K562 (cell line): ENCODE measurements at regions not wholly inside any gene's neighbourhood (a gene's known extent, or its start where the extent isn't known, plus 50 kb on each side); places are given as distances from the start of the nearest gene placed in this dataset.

Experiments
- ATAC-seq: fragments of 200-7000 bp; cut with Tn5 transposase; 3 replicates; pipeline ENCODE4 v1.9.1; 2020; ENCODE audit warnings: moderate library complexity
- BruUV-seq: library from RNA; stranded (reverse); fragments of 400-500 nt; replicated peaks from 2 replicates; lab custom pipeline; 2021; lab: Mats Ljungman, UMichigan
- CTCF ChIA-PET: fragments of 300-600 bp; formaldehyde crosslinking; extraction: SDS; loops from one replicate; lab custom pipeline; 2021; ENCODE audit warnings: low intra/inter-chr PET ratio; lab: Yijun Ruan, JAX
- POLR2A ChIA-PET: fragments of 300-600, 350-650 bp; sonication (Branson Sonifier 250); formaldehyde crosslinking; extraction: SDS; loops from one replicate; lab custom pipeline; 2021; ENCODE audit warnings: antibody characterized with exemption, inconsistent platforms; lab: Yijun Ruan, JAX
- DNase-seq, 4 experiments: peaks; one replicate each; pipeline versions ENCODE4 v3.0.0 to v3.0.0-alpha.2; 2011 to 2018; ENCODE audit warnings: low spot score in 3 of 4, mixed read lengths in 3 of 4; ENCODE audit errors: extremely low read depth in 1 of 4
- FAIRE-seq: peaks from 2 replicates; lab custom pipeline; 2011; peaks lifted over from hg19 to GRCh38; lab: Jason Lieb, UNC
- H2AFZ ChIP-seq: 2 replicates; pipeline ENCODE4 v1.6.0; 2011; ENCODE audit warnings: low read depth, low read length, control low read depth, inconsistent platforms
- H3K27ac ChIP-seq: fragments of 200-600 bp; 3 replicates; pipeline ENCODE4 v1.8.0; 2011; ENCODE audit warnings: low read depth, mild to moderate bottlenecking, control low read depth, inconsistent platforms, low read length, moderate library complexity, mixed read lengths; ENCODE audit errors: extremely low read depth
- H3K27me3 ChIP-seq, 2 experiments: fragments of 300-600 bp in 1 of 2; 2 replicates in 1 of 2; 3 replicates in 1 of 2; pipeline versions ENCODE4 v1.6.0 to v1.8.0; 2011; ENCODE audit warnings: inconsistent platforms in 2 of 2, low read length in 2 of 2, mild to moderate bottlenecking in 1 of 2, mixed read lengths in 1 of 2, moderate library complexity in 1 of 2; ENCODE audit not compliant: control insufficient read depth in 2 of 2, insufficient read depth in 2 of 2
- H3K36me3 ChIP-seq: fragments of 300-600 bp; 3 replicates; pipeline ENCODE4 v1.8.0; 2011; ENCODE audit warnings: mild to moderate bottlenecking, low read length, inconsistent platforms; ENCODE audit not compliant: control insufficient read depth, insufficient read depth
- H3K4me1 ChIP-seq, 2 experiments: fragments of 200-600 bp in 1 of 2; replicated peaks in 1 of 2; 2 replicates in 1 of 2; 3 replicates in 1 of 2; pipeline versions ENCODE4 v1.5.1 to v1.8.0; 2011; ENCODE audit warnings: inconsistent platforms in 2 of 2, low read length in 2 of 2, mild to moderate bottlenecking in 1 of 2, mixed read lengths in 1 of 2, moderate library complexity in 1 of 2; ENCODE audit not compliant: control insufficient read depth in 2 of 2, insufficient read depth in 2 of 2
- H3K4me2 ChIP-seq: 2 replicates; pipeline ENCODE4 v1.6.1; 2011; ENCODE audit warnings: low read length, control low read depth, inconsistent platforms, mixed read lengths; ENCODE audit not compliant: insufficient read depth
- H3K4me3 ChIP-seq: fragments of 200-600 bp; sonication (generic), shearing (Covaris generic); 2 replicates; pipeline ENCODE4 v1.5.1; 2016; ENCODE audit warnings: control low read depth, inconsistent platforms
- H3K79me2 ChIP-seq: fragments of 200-600 bp; 3 replicates; pipeline ENCODE4 v1.8.0; 2011; ENCODE audit warnings: low read length, inconsistent platforms; ENCODE audit not compliant: control insufficient read depth, insufficient read depth
- H3K9ac ChIP-seq, 2 experiments: 2 replicates each; pipeline versions ENCODE4 v1.6.0 to v1.6.1; 2011; ENCODE audit warnings: low read depth in 2 of 2, low read length in 2 of 2, control low read depth in 1 of 2, inconsistent platforms in 1 of 2, mild to moderate bottlenecking in 1 of 2, mixed read lengths in 1 of 2; ENCODE audit not compliant: insufficient read depth in 1 of 2
- H3K9me1 ChIP-seq: one replicate; pipeline ENCODE4 v1.6.0; 2011; ENCODE audit warnings: inconsistent platforms, mild to moderate bottlenecking, low read length, moderate library complexity; ENCODE audit not compliant: control insufficient read depth, insufficient read depth
- H3K9me3 ChIP-seq: replicated peaks from 2 replicates; pipeline ENCODE4 v1.5.1; 2011; ENCODE audit warnings: low read depth, low read length, inconsistent platforms; ENCODE audit not compliant: control insufficient read depth, insufficient read depth
- H4K20me1 ChIP-seq: replicated peaks from 2 replicates; pipeline ENCODE4 v1.6.1; 2011; ENCODE audit warnings: low read length, inconsistent platforms, mixed read lengths; ENCODE audit not compliant: control insufficient read depth, insufficient read depth
- ADNP ChIP-seq: fragments of 200-800 bp; sonication (Bioruptor generic); IDR thresholded peaks from 2 replicates; pipeline ENCODE4 v1.6.1; 2016; ENCODE audit warnings: missing genetic modification characterization, missing compliant biosample characterization
- CC2D1A ChIP-seq: fragments of 450-650 bp; IDR thresholded peaks from 2 replicates; pipeline ENCODE4 v1.6.1; 2017; ENCODE audit warnings: mild to moderate bottlenecking
- CHD4 ChIP-seq: fragments of 200-600 bp; sonication (generic); IDR thresholded peaks from 3 replicates; pipeline ENCODE4 v1.6.1; 2012; ENCODE audit warnings: low read depth, mild to moderate bottlenecking, mixed read lengths, low read length, inconsistent platforms; ENCODE audit not compliant: insufficient read depth, insufficient replicate concordance, poor library complexity, severe bottlenecking
- CXXC5 ChIP-seq: fragments of 250-450 bp; sonication (Bioruptor Pico); IDR thresholded peaks from 2 replicates; pipeline ENCODE4 v1.8.0; 2022; ENCODE audit warnings: inconsistent platforms, mild to moderate bottlenecking, moderate library complexity
- DMBX1 ChIP-seq: fragments of 250-450 bp; sonication (Bioruptor Pico); IDR thresholded peaks from 2 replicates; pipeline ENCODE4 v1.8.0; 2022; ENCODE audit warnings: inconsistent platforms, mild to moderate bottlenecking, moderate library complexity, borderline replicate concordance
- GABPB1 ChIP-seq: sonication (generic); formaldehyde crosslinking; IDR thresholded peaks from 2 replicates; pipeline ENCODE4 v1.8.0; 2022; ENCODE audit warnings: mild to moderate bottlenecking, missing genetic modification reagents
- HMG20B ChIP-seq: fragments of 250-450 bp; sonication (Bioruptor Pico); IDR thresholded peaks from 2 replicates; pipeline ENCODE4 v1.5.0; 2021; ENCODE audit warnings: mild to moderate bottlenecking
- JUNB ChIP-seq: fragments of 450-650 bp; formaldehyde crosslinking; conservative IDR thresholded peaks from 2 replicates; pipeline ENCODE4 v1.4.0; 2020; ENCODE audit warnings: mild to moderate bottlenecking
- MTA1 ChIP-seq: fragments of 450-650 bp; IDR thresholded peaks from 2 replicates; pipeline ENCODE4 v1.6.1; 2017; ENCODE audit warnings: borderline replicate concordance
- RBM14 ChIP-seq: fragments of 200-400 bp; formaldehyde crosslinking; IDR thresholded peaks from 2 replicates; pipeline ENCODE4 v1.6.1; 2018; ENCODE audit warnings: low read depth, mild to moderate bottlenecking, low read length, moderate library complexity, borderline replicate concordance; ENCODE audit not compliant: insufficient read depth
- SRSF1 ChIP-seq: fragments of 200-400 bp; formaldehyde crosslinking; IDR thresholded peaks from 2 replicates; pipeline ENCODE4 v1.6.1; 2017; ENCODE audit warnings: mild to moderate bottlenecking, low read depth, low read length, moderate library complexity
- ZNF76 ChIP-seq: fragments of 250-450 bp; sonication (Bioruptor Pico); IDR thresholded peaks from 2 replicates; pipeline ENCODE4 v1.4.0; 2020; ENCODE audit warnings: mild to moderate bottlenecking, moderate library complexity, borderline replicate concordance
- WGBS: fragments of 100-300 bp; shearing (Covaris generic); methylation state at CpG from one replicate; pipeline ENCODE4 v1.1.6; 2016; ENCODE audit warnings: low coverage, mixed read lengths; ENCODE audit not compliant: insufficient coverage; ENCODE audit errors: missing lambda C conversion rate; 5-methylcytosine and 5-hydroxymethylcytosine counted together
- in situ Hi-C: fragments of 300-500 bp; cut with MboI; formaldehyde crosslinking; loops from 4 replicates; pipeline ENCODE4 v1.15.0; 2018; ENCODE audit warnings: inconsistent platforms, mixed read lengths
- intact Hi-C: fragments of 100-400 bp; cut with micrococcal nuclease; formaldehyde crosslinking; loops from 2 replicates; pipeline ENCODE4 v1.14.2; 2022
- TF ChIP-seq, protein P1 (sequence below), 3 experiments: IDR thresholded peaks in 2 of 3; conservative IDR thresholded peaks in 1 of 3; 2 replicates each; pipeline ENCODE4 v1.5.1; 2011 to 2012; ENCODE audit warnings: low read length in 3 of 3, mild to moderate bottlenecking in 3 of 3, control low read depth in 2 of 3, improper control_type of control experiment in 1 of 3, inconsistent platforms in 1 of 3, low read depth in 1 of 3, mixed read lengths in 1 of 3, moderate library complexity in 1 of 3; ENCODE audit not compliant: insufficient read depth in 2 of 3
- TF ChIP-seq, protein P2 (sequence below): fragments of 450-650 bp; IDR thresholded peaks from 2 replicates; pipeline ENCODE4 v1.6.1; 2016
- TF ChIP-seq, protein P3 (sequence below): fragments of 450-650 bp; formaldehyde crosslinking; IDR thresholded peaks from 2 replicates; pipeline ENCODE4 v1.4.0; 2020; ENCODE audit warnings: mild to moderate bottlenecking, moderate library complexity

DNA sequence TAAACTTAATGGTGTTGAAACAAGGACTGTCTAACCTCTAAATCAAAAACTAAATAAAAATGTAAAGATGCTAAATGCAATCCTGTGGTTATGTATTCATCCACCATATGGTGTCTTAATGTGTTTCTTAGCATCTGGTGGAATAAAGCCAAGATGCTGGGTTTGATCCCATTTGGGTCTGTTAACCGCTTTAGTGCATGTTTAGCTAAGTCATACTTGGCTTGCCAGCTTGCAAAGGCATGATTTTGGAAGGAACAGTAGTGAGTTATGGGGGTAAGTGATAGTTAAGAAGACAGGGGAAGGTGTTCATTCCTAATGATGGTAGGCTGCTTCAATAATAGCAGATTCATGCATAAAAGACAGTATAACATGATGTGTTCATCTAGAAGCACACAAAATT is 139.0 kb upstream of the SLC27A6 start:
- POLR2A ChIA-PET, result no interaction called here
- in situ Hi-C loops (no loop called here), intact Hi-C loops (no loop called here)
- H3K36me3 ChIP-seq, result no peaks in the 10 kb centered on the region
- no peak overlapping the region for H3K4me3 ChIP-seq
- no peaks in the 10 kb centered on the region for H3K9me1 ChIP-seq
- no peaks in the 10 kb centered on the region for H4K20me1 ChIP-seq
- WGBS, result 0% methylated on average over 1 of the region's 1 CpG
- no peak overlapping the region for H2AFZ ChIP-seq
- ATAC-seq (no peak), DNase-seq (no peak), FAIRE-seq (no peak)
- CTCF ChIA-PET, result no interaction called here
- no peak overlapping the region for H3K9ac ChIP-seq
- H3K79me2 ChIP-seq, result no peaks in the 10 kb centered on the region
- no peak overlapping the region for H3K27ac ChIP-seq
- no peak overlapping the region for H3K4me2 ChIP-seq
- no peaks in the 10 kb centered on the region for H3K27me3 ChIP-seq
- H3K4me1 ChIP-seq, result no peaks in the 10 kb centered on the region
- no TSS peak for BruUV-seq
- H3K9me3 ChIP-seq, result no peaks in the 10 kb centered on the region; the same call in none of the 2 replicates
- TF ChIP-seq RBM14 (no peak), GABPB1 (no peak), HMG20B (CRISPR knock-in tag) (no peak), ZNF76 (CRISPR knock-in tag) (no peak), SRSF1 (no peak), JUNB (CRISPR knock-in tag) (no peak), MTA1 (no peak), CC2D1A (no peak), DMBX1 (no peak), ADNP (tag) (no peak), CHD4 (no peak), CXXC5 (CRISPR knock-in tag) (no peak)
- TF ChIP-seq, protein P1, sequence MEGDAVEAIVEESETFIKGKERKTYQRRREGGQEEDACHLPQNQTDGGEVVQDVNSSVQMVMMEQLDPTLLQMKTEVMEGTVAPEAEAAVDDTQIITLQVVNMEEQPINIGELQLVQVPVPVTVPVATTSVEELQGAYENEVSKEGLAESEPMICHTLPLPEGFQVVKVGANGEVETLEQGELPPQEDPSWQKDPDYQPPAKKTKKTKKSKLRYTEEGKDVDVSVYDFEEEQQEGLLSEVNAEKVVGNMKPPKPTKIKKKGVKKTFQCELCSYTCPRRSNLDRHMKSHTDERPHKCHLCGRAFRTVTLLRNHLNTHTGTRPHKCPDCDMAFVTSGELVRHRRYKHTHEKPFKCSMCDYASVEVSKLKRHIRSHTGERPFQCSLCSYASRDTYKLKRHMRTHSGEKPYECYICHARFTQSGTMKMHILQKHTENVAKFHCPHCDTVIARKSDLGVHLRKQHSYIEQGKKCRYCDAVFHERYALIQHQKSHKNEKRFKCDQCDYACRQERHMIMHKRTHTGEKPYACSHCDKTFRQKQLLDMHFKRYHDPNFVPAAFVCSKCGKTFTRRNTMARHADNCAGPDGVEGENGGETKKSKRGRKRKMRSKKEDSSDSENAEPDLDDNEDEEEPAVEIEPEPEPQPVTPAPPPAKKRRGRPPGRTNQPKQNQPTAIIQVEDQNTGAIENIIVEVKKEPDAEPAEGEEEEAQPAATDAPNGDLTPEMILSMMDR (IDR thresholded peaks at IDR 0.05 in 2 of 3, conservative IDR thresholded peaks at IDR 0.05 in 1 of 3; ENCODE audit: insufficient read depth in 2 of 3, low read depth in 1 of 3, low read length in 3 of 3), result no peak
- TF ChIP-seq, protein P2, sequence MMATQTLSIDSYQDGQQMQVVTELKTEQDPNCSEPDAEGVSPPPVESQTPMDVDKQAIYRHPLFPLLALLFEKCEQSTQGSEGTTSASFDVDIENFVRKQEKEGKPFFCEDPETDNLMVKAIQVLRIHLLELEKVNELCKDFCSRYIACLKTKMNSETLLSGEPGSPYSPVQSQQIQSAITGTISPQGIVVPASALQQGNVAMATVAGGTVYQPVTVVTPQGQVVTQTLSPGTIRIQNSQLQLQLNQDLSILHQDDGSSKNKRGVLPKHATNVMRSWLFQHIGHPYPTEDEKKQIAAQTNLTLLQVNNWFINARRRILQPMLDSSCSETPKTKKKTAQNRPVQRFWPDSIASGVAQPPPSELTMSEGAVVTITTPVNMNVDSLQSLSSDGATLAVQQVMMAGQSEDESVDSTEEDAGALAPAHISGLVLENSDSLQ, result no peak
- TF ChIP-seq, protein P3, sequence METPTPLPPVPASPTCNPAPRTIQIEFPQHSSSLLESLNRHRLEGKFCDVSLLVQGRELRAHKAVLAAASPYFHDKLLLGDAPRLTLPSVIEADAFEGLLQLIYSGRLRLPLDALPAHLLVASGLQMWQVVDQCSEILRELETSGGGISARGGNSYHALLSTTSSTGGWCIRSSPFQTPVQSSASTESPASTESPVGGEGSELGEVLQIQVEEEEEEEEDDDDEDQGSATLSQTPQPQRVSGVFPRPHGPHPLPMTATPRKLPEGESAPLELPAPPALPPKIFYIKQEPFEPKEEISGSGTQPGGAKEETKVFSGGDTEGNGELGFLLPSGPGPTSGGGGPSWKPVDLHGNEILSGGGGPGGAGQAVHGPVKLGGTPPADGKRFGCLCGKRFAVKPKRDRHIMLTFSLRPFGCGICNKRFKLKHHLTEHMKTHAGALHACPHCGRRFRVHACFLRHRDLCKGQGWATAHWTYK (CRISPR knock-in tag), result no peak
